Vagina (tissue), 2 donors: ENCODE measurements at regions not wholly inside any gene's neighbourhood (a gene's known extent, or its start where the extent isn't known, plus 50 kb on each side); places are given as distances from the start of the nearest gene placed in this dataset.

ENCODE experiments used
- DNase-seq, 2 donors: peaks; one replicate each; pipeline ENCODE4 v3.0.0-alpha.2; 2017; ENCODE audit errors: extremely low spot score in 2 of 2
- H3K27ac ChIP-seq: fragments of 200-600 bp; sonication (generic); one replicate; pipeline ENCODE4 v1.5.1; 2019
- H3K27me3 ChIP-seq: fragments of 200-600 bp; sonication (generic); one replicate; pipeline ENCODE4 v1.5.1; 2019
- H3K36me3 ChIP-seq, 2 donors: fragments of 200-600 bp; sonication (generic); one replicate each; pipeline ENCODE4 v1.5.1; 2017 to 2019
- H3K4me1 ChIP-seq: fragments of 200-600 bp; sonication (generic); one replicate; pipeline ENCODE4 v1.5.1; 2019
- H3K4me3 ChIP-seq, 2 donors: fragments of 200-600 bp; sonication (generic); 1 replicate in 1 of 2; 2 replicates in 1 of 2; pipeline ENCODE4 v1.5.1; 2016 to 2019
- H3K9me3 ChIP-seq: fragments of 200-600 bp; sonication (generic); one replicate; pipeline ENCODE4 v1.5.1; 2019
- POLR2A ChIP-seq, 2 donors: fragments of 450-650 bp; IDR thresholded peaks; one replicate each; pipeline ENCODE4 v1.6.1; 2017; ENCODE audit warnings: antibody characterized with exemption in 2 of 2, mild to moderate bottlenecking in 2 of 2, moderate library complexity in 2 of 2
- POLR2AphosphoS5 ChIP-seq, 2 donors: sonication (generic); formaldehyde crosslinking; IDR thresholded peaks; one replicate each; pipeline ENCODE4 v1.9.0; 2017; ENCODE audit warnings: antibody characterized with exemption in 2 of 2, mild to moderate bottlenecking in 2 of 2, low read depth in 1 of 2; ENCODE audit not compliant: insufficient read depth in 1 of 2
- intact Hi-C: fragments of 100-400 bp; cut with DNase I; formaldehyde crosslinking; loops from one replicate; pipeline ENCODE4 v1.15.1; 2023
- TF ChIP-seq, protein P1 (sequence below), 3 experiments: fragments of 450-650 bp in 2 of 3; fragments of 200-600 bp in 1 of 3; sonication (generic) in 1 of 3; IDR thresholded peaks; one replicate each; pipeline ENCODE4 v1.5.1; 2017 to 2019; ENCODE audit warnings: antibody characterized with exemption in 3 of 3, mild to moderate bottlenecking in 2 of 3, moderate library complexity in 2 of 3

DNA sequence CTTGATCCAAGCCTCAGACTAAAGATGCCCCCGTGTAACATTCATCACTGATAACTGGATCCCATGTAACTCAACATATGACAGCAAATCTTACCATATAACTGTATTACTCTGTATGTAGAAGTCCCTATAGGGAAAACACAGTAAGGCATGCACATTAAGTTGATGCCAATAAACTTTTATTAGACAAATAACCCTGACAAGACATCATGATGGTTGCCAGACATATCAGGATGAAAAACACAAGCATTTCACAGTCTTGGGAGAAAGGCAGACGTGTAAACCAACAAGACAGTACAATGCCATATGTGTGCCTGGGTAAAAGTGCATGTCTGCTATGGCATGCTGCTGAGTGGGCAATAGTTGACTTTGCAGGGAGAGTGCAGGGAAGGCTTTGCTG is 142.2 kb downstream of the HERPUD2 start:
- TF ChIP-seq, protein P1, sequence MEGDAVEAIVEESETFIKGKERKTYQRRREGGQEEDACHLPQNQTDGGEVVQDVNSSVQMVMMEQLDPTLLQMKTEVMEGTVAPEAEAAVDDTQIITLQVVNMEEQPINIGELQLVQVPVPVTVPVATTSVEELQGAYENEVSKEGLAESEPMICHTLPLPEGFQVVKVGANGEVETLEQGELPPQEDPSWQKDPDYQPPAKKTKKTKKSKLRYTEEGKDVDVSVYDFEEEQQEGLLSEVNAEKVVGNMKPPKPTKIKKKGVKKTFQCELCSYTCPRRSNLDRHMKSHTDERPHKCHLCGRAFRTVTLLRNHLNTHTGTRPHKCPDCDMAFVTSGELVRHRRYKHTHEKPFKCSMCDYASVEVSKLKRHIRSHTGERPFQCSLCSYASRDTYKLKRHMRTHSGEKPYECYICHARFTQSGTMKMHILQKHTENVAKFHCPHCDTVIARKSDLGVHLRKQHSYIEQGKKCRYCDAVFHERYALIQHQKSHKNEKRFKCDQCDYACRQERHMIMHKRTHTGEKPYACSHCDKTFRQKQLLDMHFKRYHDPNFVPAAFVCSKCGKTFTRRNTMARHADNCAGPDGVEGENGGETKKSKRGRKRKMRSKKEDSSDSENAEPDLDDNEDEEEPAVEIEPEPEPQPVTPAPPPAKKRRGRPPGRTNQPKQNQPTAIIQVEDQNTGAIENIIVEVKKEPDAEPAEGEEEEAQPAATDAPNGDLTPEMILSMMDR (IDR thresholded peaks at IDR 0.05): no peak
- TF ChIP-seq POLR2AphosphoS5 (IDR thresholded peaks at IDR 0.05; ENCODE audit: insufficient read depth in 1 of 2, low read depth in 1 of 2): no peak
- no peak for TF ChIP-seq POLR2A (IDR thresholded peaks at IDR 0.05)
- Histone ChIP-seq H3K36me3 (no peaks in the 10 kb centered on the region), H3K9me3 (no peaks in the 10 kb centered on the region), H3K4me1 (peaks cover 19% of the 10 kb centered on the region), H3K27me3 (no peaks in the 10 kb centered on the region), H3K4me3 (no peak overlapping the region), H3K27ac (no peak overlapping the region)
- peak in 1 of 2 donors; percentile 18 for DNase-seq
- intact Hi-C loops: no loop called here

DNA sequence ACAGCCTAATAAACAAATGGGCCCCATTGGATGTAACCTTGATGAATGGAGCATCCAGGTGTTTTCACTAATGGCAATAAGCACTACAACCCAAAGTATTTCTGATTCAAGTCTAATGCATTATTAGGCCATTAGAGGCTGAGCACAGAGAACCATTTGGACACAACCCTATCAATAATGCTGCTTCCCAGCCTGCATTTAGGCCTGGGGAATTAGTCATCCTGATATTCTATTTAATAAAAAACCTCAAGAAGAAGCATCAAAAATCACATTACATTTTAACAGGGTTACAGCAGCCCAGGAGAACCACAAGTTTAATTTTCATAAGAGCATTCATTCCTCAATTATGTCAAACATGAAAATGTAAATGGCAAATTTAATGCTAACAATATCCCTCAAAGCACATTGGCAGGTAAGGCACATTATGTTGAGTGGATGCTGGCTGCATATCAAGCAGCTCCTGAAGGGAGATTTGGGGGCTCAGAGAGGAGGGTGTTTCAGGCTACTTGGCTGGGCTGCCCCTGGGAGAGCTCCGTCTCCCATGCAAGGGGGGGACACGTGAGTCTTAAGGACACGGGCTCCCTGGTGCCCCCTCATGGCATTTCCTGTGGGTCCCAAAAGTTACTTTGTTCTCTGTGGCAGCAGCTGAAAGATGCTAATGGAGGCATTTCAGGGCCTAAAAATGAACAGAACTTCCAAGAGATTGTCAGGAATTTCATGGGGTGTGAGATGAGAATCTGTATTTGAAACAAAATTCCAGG is 143.4 kb downstream of the HERPUD2 start:
- H3K4me3 ChIP-seq: no peak overlapping the region
- H3K36me3 ChIP-seq: no peaks in the 10 kb centered on the region
- no peaks in the 10 kb centered on the region for H3K9me3 ChIP-seq
- intact Hi-C loops: no loop called here
- no peaks in the 10 kb centered on the region for H3K27me3 ChIP-seq
- TF ChIP-seq, protein P1 (IDR thresholded peaks at IDR 0.05): no peak
- no peak for TF ChIP-seq POLR2A (IDR thresholded peaks at IDR 0.05)
- no peak for TF ChIP-seq POLR2AphosphoS5 (IDR thresholded peaks at IDR 0.05; ENCODE audit: insufficient read depth in 1 of 2, low read depth in 1 of 2)
- DNase-seq: peak; percentile 49 to 70
- H3K27ac ChIP-seq: no peak overlapping the region
- peaks cover 19% of the 10 kb centered on the region for H3K4me1 ChIP-seq

DNA sequence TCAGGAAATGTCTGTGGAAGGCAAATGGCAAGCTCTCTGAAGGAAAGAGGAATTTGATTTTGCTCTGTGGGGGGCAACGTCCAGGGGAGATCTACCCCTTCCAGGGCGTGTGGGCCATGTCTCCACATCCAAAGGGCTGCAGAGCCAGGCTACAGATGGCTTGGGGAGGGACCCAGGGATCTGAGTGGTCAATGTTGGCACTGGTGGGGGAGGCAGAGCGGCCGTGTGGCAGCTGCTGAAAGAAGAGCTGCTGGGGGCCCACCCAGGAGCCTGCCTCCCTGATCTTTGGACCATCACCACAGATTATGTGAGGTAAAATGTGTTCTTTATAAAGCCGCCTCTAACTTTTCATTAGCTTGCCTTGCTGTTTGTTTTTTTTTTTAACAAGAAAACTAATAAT is 144.1 kb downstream of the HERPUD2 start:
- Histone ChIP-seq H3K36me3 (no peaks in the 10 kb centered on the region), H3K27me3 (no peaks in the 10 kb centered on the region), H3K27ac (no peak overlapping the region), H3K4me3 (no peak overlapping the region), H3K9me3 (no peaks in the 10 kb centered on the region), H3K4me1 (peaks cover 19% of the 10 kb centered on the region)
- peak; percentile 25 to 40 for DNase-seq
- TF ChIP-seq, protein P1 (IDR thresholded peaks at IDR 0.05): no peak
- TF ChIP-seq POLR2A (IDR thresholded peaks at IDR 0.05) (no peak), POLR2AphosphoS5 (IDR thresholded peaks at IDR 0.05; ENCODE audit: insufficient read depth in 1 of 2, low read depth in 1 of 2) (no peak)
- intact Hi-C loops: no loop called here

DNA sequence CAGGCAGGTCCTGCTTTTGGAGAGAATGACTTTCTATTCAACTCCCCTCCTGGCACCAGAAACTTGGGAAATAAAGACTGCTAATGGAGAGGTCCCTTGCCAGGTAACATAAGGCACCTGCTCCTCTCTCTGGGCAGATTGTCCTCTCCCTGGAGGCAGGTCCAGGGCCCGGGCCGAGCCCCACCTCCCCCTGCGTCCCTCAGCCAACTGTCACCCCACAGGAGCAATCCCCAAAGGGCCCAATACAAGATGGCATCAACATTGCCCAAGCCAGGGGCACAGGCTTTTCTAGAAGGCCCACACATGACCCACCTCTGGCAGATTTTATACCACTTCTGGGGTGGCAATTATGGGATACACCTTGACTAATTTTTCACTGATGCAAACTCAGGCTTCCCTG is 145.2 kb downstream of the HERPUD2 start:
- H3K36me3 ChIP-seq: no peaks in the 10 kb centered on the region
- H3K4me1 ChIP-seq: peaks cover 19% of the 10 kb centered on the region
- intact Hi-C loops: no loop called here
- H3K27me3 ChIP-seq: no peaks in the 10 kb centered on the region
- H3K4me3 ChIP-seq: no peak overlapping the region
- no peak overlapping the region for H3K27ac ChIP-seq
- H3K9me3 ChIP-seq: no peaks in the 10 kb centered on the region
- TF ChIP-seq, protein P1 (IDR thresholded peaks at IDR 0.05): no peak
- TF ChIP-seq POLR2A (IDR thresholded peaks at IDR 0.05): no peak
- TF ChIP-seq POLR2AphosphoS5 (IDR thresholded peaks at IDR 0.05; ENCODE audit: insufficient read depth in 1 of 2, low read depth in 1 of 2): no peak
- peak; percentile 64 to 70 for DNase-seq

DNA sequence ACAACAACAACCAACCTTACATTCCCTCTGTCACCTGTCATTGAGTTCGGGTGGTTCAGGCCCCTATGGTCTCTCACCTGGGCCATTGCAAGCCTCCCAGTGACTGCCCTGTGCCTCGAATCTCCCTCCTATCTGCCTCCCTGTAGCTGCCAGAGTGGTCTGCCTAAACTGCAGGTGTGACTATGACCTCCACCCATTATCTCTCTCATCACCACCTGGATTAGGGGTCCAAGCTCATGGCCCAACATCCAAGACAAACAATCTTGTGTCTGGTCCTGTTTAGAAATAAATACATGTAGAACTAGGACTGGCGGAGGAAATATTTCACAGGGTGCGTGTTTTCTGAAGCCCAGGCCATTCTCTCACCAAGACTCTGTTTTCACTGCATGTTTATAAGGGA is 146.6 kb downstream of the HERPUD2 start:
- no peaks in the 10 kb centered on the region for H3K36me3 ChIP-seq
- intact Hi-C loops: no loop called here
- peak; percentile 64 to 72 for DNase-seq
- peaks cover 7% of the 10 kb centered on the region for H3K4me1 ChIP-seq
- H3K4me3 ChIP-seq: no peak overlapping the region
- no peak for TF ChIP-seq POLR2A (IDR thresholded peaks at IDR 0.05)
- TF ChIP-seq, protein P1 (IDR thresholded peaks at IDR 0.05): no peak
- TF ChIP-seq POLR2AphosphoS5 (IDR thresholded peaks at IDR 0.05; ENCODE audit: insufficient read depth in 1 of 2, low read depth in 1 of 2): no peak
- H3K27me3 ChIP-seq: no peaks in the 10 kb centered on the region
- H3K9me3 ChIP-seq: no peaks in the 10 kb centered on the region
- no peak overlapping the region for H3K27ac ChIP-seq
